Nephron progenitor cell (in vitro differentiated cells): ENCODE measurements at regions not wholly inside any gene's neighbourhood (a gene's known extent, or its start where the extent isn't known, plus 50 kb on each side); places are given as distances from the start of the nearest gene placed in this dataset.
"Not testable (repeated sequence)": the region's sequence is repeated elsewhere in the genome, so short reads cannot be mapped to it uniquely, and the experiment has no call there.

Experiments used
- DNase-seq: peaks from one replicate; pipeline ENCODE4 v3.0.0; 2021
- H3K27ac Mint-ChIP-seq: 2 replicates; pipeline ENCODE4 v1.8.0; 2021; ENCODE audit warnings: mild to moderate bottlenecking, moderate library complexity, mixed read lengths
- H3K27me3 Mint-ChIP-seq: 2 replicates; pipeline ENCODE4 v1.8.0; 2021; ENCODE audit warnings: mild to moderate bottlenecking, low read depth, mixed read lengths; ENCODE audit not compliant: poor library complexity
- H3K36me3 Mint-ChIP-seq: 2 replicates; pipeline ENCODE4 v1.8.0; 2021; ENCODE audit warnings: low read depth, mixed read lengths
- H3K4me1 Mint-ChIP-seq: 2 replicates; pipeline ENCODE4 v1.8.0; 2021; ENCODE audit warnings: mixed read lengths
- H3K4me3 Mint-ChIP-seq: 2 replicates; pipeline ENCODE4 v1.8.0; 2021; ENCODE audit warnings: mild to moderate bottlenecking, moderate library complexity, mixed read lengths
- H3K9me3 Mint-ChIP-seq: 2 replicates; pipeline ENCODE4 v1.8.0; 2021; ENCODE audit warnings: mild to moderate bottlenecking, moderate library complexity, mixed read lengths
- CTCF ChIP-seq: fragments of 200-600 bp; sonication (generic); IDR thresholded peaks from 2 replicates; pipeline ENCODE4 v1.5.0; 2021; ENCODE audit warnings: antibody characterized with exemption

- Mint-ChIP-seq H3K4me1 (peaks cover 8% of the 10 kb centered on the region), H3K4me3 (no peak overlapping the region), H3K27me3 (peaks cover 3% of the 10 kb centered on the region), H3K9me3 (peaks cover 17% of the 10 kb centered on the region), H3K27ac (no peak overlapping the region), H3K36me3 (peaks cover 4% of the 10 kb centered on the region)
- no peak for TF ChIP-seq CTCF
- no peak for DNase-seq
Observed at GRCh38 chr6:15741405-15741804, 78.6 kb upstream of the DTNBP1 start.

- Mint-ChIP-seq H3K27me3 (no peaks in the 10 kb centered on the region), H3K36me3 (peaks cover 4% of the 10 kb centered on the region), H3K27ac (peak overlapping the region; percentile 66), H3K4me3 (no peak overlapping the region), H3K4me1 (peaks cover 21% of the 10 kb centered on the region), H3K9me3 (peaks cover 17% of the 10 kb centered on the region)
- TF ChIP-seq CTCF, result no peak
- DNase-seq, result no peak
Observed at GRCh38 chr6:15739867-15740266, 77.0 kb upstream of the DTNBP1 start.

DNA sequence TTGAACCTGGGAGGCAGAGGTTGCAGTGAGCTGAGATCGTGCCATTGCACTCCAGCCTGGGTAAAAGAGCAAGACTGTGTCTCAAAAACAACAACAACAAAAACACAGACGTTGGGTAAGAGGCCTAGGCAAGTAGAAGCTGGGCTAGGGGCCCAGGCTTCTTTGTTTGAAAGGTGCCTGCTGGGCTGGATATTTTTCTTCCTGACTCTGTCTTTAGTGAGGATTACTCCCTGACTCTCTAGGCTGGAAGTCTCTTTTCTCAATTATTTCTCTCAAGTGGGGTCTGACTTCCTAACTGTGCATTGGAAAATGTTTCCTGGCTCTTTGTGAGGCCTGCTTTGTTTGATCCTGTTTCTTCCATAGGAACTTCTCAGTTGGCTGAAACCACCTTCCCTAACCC, 76.5 kb upstream of the DTNBP1 start:
- DNase-seq, result no peak
- peaks cover 17% of the 10 kb centered on the region for H3K9me3 Mint-ChIP-seq
- peaks cover 26% of the 10 kb centered on the region for H3K4me1 Mint-ChIP-seq
- H3K36me3 Mint-ChIP-seq, result peaks cover 4% of the 10 kb centered on the region
- TF ChIP-seq CTCF, result no peak
- peak overlapping the region; percentile 66 for H3K27ac Mint-ChIP-seq
- no peak overlapping the region for H3K4me3 Mint-ChIP-seq
- no peaks in the 10 kb centered on the region for H3K27me3 Mint-ChIP-seq

- not testable (repeated sequence) for H3K36me3 Mint-ChIP-seq, H3K27ac Mint-ChIP-seq, H3K4me3 Mint-ChIP-seq, H3K27me3 Mint-ChIP-seq, DNase-seq
- H3K9me3 Mint-ChIP-seq, result peaks cover 13% of the 10 kb centered on the region
- H3K4me1 Mint-ChIP-seq, result peaks cover 37% of the 10 kb centered on the region
Observed at GRCh38 chr6:15738195-15738594, 75.4 kb upstream of the DTNBP1 start.

DNA sequence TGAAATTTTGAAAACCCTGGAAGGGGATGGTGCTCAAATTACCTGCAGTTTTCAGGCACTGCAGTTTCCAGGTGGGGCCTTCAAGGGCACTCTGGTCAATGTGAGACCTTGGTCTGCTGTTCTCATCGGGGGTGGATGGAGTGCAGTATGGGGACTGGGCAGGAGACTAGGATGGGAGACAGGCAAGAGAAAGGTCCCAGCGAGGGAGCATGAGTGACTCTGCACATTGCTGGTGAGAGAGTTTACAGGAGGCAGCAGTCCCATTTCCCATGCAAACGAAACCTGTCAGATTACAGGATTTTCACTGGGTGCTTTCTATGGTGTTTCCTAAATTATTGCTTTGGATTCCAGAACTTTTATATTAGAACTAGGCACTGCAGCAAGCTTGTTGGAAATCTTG, 73.5 kb upstream of the DTNBP1 start:
- no peak for TF ChIP-seq CTCF
- Mint-ChIP-seq H3K27ac (peak overlapping the region; percentile 2), H3K9me3 (peaks cover 6% of the 10 kb centered on the region), H3K36me3 (no peaks in the 10 kb centered on the region), H3K4me1 (peaks cover 55% of the 10 kb centered on the region), H3K4me3 (no peak overlapping the region), H3K27me3 (no peaks in the 10 kb centered on the region)
- DNase-seq, result no peak

GRCh38 chr6:15735567-15736265, 72.9 kb upstream of the DTNBP1 start:
- H3K9me3 Mint-ChIP-seq, result peaks cover 6% of the 10 kb centered on the region
- no peaks in the 10 kb centered on the region for H3K27me3 Mint-ChIP-seq
- peak overlapping the region; percentile 2 for H3K27ac Mint-ChIP-seq
- no peaks in the 10 kb centered on the region for H3K36me3 Mint-ChIP-seq
- H3K4me1 Mint-ChIP-seq, result peaks cover 57% of the 10 kb centered on the region
- no peak for TF ChIP-seq CTCF
- H3K4me3 Mint-ChIP-seq, result no peak overlapping the region
- DNase-seq, result no peak
